ENCODE measurements at regions not wholly inside any gene's neighbourhood (a gene's known extent, or its start where the extent isn't known, plus 50 kb on each side); places are given as distances from the start of the nearest gene placed in this dataset.

- TF ChIP-seq CTCF (conservative IDR thresholded peaks at IDR 0.05; ENCODE audit: low read length), result no peak
- TF ChIP-seq EZH2phosphoT487 (IDR thresholded peaks at IDR 0.05; ENCODE audit: borderline replicate concordance, low read depth, low read length), result no peak
Measured at GRCh38 chr13:105587786-105588185, 947.7 kb downstream of the EFNB2 start.

All from OCI-LY7 (cell line).